ENCODE measurements at regions not wholly inside any gene's neighbourhood (a gene's known extent, or its start where the extent isn't known, plus 50 kb on each side); places are given as distances from the start of the nearest gene placed in this dataset.

DNA sequence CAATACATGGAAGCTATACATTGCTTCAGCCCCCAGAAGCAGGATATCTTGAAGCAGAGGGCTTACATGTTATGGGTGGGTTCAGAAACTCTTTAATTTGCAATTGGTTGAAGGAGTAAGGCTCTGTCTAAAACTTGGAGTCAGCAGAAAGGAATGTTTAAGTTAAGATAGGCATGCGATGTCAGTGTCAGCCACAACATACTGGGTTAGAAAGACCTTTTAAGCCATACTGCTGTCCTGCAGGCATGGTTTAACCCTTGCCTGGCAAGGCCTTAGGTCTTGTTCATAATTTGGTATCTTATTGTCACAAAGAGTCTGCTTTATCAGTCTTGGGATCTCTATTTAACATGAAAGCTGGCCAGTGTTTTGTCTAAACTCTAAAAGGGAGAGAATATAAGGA lies 1619.6 kb upstream of the WWC1 start:
- no peak for TF ChIP-seq CTCF (IDR thresholded peaks at IDR 0.05)
- TF ChIP-seq EZH2 (IDR thresholded peaks at IDR 0.05; ENCODE audit: borderline replicate concordance, insufficient read depth, low read depth, low read length, poor library complexity, severe bottlenecking) = no peak
